C1 segment of cervical spinal cord (tissue), 14 donors: ENCODE measurements at regions not wholly inside any gene's neighbourhood (a gene's known extent, or its start where the extent isn't known, plus 50 kb on each side); places are given as distances from the start of the nearest gene placed in this dataset.
"Not testable (repeated sequence)": the region's sequence is repeated elsewhere in the genome, so short reads cannot be mapped to it uniquely, and the experiment has no call there.

Experiments
- DNase-seq, 14 donors: peaks; one replicate each; lab custom pipeline; 2025; lab: John Stamatoyannopoulos, UW

DNA sequence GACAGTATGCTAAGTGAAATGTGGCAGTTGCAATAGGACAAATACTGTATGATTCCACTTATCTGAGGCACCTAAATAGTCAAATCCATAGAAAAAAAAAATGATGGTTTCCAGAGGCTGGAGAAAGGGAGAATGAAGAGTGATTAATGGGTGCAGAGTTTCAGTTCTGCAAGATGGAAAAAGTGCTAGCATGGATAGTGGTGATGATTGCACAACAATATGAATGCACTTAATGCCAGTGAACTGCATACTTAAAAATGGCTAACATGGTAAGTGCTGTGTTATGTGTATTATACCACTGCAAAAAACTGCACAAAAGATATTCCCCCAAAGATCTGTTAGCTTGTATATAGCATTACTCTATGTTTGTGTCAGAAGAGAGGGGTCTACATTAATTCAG is 185.4 kb downstream of the INHBB start:
- no peak for DNase-seq

DNA sequence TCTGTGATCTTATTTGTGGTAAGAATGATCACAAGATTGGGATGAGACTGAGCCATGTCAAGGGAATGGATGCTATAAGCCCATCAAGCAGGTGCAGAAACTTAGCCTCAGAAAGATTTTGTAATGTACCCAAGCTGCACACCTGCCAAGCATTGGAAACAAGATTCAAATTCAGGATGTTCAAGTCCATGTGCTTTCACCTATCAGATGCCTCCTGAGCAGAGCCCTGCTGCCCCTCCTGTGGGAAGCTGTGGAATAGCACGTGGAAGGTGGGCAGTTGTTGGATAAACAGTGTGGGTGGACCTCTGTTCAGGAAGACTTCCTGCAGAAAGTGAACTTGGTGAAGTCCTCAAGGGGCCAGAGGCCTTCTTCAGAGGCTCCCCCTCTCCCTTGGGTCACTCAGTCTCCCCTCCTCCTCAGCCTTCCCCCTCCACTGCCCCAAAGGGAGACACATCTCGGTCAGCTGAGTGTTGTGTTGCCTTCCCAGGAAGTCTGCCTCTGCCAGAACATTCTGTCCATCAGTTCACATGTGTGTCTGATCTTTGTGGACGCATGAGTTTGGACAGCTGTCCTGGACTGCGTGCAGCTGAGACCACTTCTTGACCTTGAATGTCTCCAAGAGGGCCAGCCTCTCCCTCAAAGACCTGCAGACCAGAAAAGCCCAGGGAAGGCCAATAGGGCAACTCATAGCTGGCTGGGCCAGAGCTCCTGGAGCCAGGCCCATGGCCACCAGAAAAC is 186.1 kb downstream of the INHBB start:
- no peak for DNase-seq

DNA sequence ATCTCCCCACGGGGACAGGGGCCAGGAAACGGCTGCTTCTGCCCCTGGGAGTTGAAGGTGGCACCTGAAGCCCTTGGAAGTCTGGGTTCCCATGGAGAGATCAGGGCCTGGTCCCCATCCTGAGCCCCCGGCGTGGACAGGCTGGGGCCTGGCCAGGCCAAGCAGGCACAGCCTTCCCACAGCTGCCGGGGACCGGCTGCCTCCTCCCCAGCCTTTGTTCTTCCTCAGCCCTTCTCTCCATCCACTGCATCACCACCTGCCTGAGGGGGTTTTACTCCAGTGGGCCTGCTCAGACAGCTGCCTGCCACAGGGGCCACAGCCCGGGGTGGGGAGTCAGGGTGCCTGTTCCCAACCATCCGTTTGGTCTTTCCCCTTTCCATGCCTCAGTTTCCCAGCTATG is 187.7 kb downstream of the INHBB start:
- no peak for DNase-seq

DNA sequence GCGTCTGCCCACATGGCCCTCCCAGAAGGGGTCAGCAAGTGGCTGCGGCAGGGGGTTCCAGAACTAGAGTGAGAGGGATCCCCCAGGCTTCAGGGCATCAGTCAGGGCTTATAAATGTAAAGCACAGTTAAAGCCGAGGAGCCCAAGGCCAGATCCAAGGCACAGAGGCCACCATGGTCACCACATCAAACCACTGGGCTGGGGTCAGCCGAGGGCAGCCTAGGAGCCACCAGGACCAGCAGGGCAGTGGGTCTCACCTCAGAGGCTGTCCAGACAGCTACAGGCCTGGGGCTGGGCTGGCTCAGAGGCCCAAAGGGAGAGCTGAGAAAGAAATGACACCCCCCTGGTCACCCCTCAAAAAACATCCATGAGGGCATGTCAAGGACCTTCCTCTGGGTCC is 188.5 kb downstream of the INHBB start:
- no peak for DNase-seq

DNA sequence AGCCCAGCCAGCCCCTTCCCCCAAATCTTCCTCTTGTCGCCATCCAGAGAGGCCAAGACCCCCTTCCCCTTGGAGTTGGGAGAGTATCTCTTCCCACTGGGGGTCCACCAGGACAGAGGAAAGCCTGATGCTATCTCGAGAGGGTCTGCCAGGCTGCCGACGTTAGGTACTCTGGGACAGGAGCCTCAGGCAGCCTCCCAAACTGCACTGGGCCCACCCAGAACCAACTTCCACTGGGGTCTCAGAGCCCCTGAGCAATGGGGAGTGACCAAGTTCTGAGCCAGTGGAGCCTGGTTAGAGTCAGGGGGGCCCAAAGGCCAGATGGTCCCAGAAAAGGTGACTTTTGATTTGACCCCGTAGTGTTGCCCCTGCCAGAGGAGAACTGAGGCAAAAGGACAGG is 189.1 kb downstream of the INHBB start:
- no peak for DNase-seq

DNA sequence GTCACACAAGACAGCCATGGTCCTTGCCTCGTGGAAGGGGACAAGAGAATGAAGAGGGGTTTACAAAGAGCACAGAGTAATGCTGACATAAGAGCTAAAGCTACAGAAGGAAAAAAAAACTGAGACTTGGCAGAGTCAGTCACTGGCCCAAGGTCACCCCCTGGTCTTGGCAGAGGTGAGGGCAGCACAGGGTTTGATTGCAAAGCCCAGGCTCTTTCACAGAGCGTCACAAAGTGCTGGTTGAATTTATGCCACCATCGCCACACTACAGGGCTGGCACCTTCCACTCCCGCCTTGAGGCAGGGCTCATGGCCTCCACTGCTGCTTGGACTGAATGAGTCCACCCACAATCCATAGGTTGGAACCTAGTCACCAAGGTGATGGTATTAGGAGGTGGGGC is 190.2 kb downstream of the INHBB start:
- no peak for DNase-seq

DNA sequence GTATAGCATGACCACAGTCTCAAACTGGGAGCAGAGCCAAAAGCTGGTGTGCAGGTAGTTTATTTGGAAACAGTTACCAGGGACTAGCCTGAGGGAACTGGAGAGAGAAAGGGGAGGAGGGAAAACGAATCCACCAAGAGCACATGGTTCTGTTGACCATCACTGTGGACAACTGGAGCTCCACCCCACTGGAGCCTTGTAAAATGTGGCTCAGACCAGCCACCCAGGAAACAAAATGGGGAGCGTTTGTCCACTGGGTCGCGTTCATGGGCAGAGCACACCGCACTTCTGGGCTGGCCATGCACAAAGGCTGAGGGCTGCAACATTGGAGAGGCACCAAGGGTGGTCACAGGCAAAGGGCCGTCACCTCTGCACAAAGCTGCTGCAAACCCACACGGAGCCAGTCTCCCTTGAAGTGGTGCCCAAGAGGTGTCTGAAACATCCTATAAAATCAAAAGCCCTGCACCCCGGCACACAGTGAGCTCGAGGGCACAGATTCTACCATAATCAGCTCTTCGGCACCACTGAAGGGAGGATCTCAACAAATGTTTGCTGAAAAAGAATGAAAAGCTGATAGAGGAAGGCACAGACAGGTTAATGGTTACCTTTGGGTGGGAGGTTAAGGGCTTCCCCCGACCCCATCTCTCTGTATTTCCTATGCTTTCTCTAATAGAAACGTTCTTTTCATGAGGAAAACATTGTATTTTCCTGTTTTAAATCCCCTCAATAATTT is 192.9 kb downstream of the INHBB start:
- DNase-seq = no peak

DNA sequence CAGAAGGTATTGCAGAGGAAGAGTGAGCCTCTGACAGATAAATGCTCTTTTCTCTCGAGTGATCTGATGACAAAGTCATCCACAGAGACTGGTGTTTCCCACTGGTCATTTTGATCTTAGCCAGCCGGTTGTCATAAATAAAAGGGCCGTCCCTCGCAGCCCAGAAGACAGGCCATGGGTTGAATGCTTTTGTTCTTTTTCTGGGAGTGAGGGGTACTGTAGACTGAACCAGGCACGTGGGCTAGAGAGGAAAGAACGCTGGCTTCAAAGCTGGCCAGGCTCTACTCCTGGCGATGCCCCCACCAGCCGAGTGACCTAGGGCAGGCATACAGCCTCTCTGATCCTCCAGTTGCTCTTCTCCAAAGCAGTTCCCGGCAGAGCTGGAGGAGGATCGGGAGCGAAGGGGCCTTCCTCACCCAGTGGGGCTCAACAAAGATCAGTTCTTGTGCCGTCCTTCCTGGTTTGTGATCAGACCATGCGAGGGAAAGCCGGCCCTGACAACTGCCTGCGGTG is 193.5 kb downstream of the INHBB start:
- no peak for DNase-seq

DNA sequence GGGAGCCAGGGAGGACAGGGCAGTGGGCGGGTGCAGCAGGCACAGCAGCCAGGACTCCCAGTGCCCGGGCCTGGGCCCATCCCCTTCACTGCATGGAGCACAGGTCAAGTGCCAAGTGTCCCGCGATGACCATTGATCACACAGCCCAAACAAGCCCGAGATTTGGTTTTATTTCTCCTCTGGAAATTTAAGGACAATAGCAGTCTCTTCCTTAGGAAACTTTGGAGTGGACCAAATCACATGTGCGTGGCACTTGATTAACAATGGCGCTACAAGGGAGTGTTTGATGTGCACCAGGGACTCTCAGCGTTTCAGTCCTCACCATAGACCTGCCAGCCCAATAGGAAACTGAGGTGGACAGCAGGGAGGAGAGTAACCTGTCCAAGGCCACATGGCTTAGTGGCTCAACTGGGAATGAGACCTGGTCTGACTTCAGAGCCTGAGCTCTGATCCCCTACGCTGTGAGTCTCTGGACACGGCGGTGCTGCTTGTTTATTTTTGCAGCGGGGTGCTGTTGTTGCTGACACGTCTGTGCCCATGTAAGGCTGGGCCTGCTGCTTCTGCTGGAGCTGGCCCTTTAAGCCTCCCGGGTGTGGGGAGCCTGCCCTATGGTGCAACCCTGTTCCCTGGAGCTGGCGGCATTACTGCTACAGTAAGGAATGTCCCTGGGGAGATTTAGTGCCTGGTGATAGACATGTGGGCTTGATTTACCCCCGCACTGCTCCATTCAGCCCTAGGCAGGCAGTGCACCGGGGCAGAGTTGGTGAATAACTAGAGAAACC is 194.2 kb downstream of the INHBB start:
- no peak for DNase-seq

DNA sequence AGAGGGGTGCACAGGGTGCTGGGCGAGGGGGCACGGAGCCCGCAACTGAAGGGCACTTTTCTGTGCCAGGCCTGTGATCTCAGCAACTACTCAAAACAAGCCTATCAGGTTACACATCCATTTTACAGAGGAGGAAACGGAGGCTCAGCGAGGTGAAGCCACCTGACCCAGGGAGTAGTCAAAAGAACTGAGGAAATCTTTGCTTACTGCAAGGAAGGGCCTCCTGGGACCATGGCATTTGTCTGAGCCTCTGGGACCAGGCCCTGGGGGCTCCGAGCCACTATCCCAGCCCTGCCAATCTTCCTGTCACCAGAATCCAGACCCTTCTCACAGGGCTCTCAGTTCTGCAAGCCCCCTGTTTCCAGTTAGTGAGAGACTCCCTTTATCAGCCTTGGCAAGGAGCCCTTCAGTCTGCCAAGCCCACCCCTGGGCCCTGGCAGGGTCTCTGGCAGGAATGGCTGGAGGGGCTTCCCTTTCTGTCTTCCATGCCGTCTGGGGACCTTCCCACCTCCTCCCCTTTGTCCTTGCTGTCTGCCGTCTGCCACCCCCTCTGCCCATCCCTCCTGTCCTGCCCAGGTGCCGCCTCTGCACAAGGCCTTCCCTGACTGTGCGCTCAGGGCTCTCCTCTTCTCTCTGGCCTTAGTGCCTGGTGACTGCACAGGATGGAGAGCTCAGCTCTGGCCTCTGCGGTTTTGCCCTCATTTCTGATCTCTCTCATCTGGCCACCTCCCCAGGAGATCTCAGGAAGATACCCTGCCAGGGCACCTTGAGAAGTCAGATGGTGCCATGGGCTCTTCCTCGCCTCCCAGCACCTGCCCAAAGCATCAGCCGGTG is 194.7 kb upstream of the GLI2 start:
- no peak for DNase-seq

DNA sequence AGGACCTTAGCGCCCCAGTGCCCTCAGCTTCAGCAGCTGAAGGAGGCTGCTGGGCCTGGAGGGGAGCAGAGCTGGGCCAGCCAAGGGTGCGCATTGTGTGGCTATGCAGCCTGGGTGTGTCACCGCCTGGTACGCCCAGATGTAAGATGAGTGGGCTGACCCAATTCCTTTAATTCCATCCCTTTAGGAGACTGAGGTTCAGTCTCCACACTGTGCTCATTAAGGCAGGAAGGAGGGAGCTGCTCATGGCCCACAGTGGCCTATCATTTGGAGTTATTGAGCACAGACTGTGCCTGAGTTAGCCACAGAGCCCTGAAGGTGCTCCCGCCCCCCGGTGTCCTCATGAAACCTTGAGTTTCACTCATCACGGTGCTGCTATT is 194.1 kb upstream of the GLI2 start:
- DNase-seq = no peak

DNA sequence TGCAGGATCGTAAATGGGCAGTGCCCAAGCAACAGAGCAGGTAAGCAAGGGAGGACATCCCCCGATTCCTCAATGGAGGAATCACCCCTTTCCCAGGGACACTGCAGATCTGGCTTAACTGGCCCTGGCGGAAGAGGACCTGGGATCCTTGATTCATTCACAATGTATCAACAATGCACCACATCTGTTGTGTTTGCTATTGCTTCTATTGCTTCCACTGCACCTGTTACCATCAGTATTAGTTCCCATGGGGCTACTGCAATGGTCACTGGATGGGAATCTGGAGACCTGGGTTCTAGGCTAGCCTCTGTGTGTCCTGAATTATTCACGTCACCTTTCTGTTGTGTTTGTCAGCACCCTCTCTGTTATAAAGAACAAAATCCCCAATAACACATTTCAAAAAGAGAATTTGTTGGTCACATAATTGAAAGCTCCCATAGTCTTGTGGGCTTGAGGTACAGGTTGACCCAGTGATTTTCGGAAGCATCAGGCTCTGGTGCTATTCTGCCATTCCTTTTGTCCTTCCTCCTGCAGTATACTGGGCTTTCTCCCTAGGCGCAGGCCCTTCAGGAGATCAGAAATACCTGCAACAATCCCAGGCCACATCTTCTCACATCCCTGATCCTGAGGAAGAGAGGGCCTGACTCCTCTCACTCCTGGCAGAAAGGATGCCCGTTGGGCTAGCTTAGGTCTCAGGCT is 193.5 kb upstream of the GLI2 start:
- no peak for DNase-seq

DNA sequence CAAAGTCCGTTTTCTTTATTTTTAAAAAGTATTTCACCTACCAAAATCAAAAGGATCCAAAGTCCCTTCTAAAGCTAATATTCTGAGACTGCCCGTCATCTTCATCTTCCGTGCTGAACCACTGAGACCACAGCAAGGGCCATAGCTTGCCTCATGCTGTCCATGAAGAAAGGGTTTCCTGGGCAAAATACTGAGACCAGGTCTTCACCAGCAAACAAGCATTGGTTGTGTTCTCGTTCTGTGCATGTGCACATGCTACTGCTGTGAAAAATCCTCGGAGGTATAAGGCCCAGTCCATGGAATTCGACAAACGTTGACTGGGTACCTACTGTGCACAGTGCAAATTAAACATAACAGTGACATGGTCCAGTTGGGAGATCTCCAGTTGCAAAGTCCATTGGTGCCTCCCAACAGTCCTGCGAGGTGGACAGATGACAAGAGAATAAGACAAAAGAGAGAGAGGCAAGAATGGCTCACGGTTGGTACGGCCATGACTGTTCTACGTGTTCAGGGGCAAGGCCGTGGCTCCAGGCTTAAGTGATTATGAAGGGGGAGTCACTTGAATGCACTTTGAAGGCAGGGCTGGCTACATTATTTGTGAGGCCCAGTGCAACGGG is 192.6 kb upstream of the GLI2 start:
- no peak for DNase-seq

DNA sequence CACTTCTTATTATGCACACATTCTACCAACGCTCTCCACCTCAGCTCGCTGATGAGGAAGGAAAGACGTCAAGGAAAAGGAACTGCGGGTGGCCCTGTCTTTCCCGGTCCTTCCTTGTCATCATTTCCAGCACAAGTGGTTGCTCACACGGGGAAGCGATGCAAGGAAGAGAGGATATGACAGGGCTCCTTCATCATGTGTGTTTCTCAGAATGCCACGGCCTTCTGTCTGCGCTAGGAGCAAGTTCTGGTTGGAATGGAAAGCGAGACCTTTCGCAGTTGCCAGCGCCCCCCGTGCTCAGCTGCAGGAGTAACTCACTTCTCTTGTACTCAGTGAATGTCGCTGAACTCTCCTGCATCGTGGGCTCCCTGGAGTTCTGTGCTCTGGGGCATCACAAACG is 191.8 kb upstream of the GLI2 start:
- no peak for DNase-seq

DNA sequence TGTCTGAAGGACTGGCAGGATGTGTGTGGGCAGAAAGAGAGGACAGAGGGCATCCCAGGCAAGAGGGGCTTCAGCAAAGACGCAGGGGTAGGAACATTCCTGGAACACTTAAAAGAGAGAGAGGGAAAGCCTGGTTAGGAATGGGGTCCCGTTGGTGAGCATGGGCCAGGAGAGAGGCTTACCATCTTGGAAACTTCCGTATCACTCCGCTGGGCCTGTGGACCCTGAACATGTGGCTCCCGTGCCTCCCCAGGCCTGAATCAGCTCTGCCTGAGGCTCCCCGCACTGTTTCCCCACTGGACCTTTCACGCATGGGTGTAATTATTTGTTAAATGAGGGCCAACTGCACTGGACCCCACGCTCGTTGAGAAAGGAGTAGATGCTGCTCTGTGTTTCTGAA is 191.1 kb upstream of the GLI2 start:
- no peak for DNase-seq

DNA sequence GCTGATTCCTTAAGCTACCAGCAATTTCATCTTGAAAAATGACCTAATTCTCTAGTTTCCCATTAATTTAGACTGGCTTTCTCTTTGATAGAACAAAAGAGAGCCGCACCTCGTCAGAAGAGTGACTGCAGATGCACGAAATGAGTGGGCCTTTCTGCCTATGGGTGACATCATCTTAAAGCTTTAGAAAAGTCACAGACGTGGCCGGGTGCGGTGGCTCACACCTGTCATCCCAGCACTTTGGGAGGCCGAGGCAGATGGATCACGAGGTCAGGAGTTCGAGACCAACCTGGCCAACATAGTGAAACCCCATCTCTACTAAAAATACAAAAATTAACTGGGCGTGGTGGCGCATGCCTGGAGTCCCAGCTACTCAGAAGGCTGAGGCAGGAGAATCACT is 190.7 kb upstream of the GLI2 start:
- DNase-seq = not testable (repeated sequence)

DNA sequence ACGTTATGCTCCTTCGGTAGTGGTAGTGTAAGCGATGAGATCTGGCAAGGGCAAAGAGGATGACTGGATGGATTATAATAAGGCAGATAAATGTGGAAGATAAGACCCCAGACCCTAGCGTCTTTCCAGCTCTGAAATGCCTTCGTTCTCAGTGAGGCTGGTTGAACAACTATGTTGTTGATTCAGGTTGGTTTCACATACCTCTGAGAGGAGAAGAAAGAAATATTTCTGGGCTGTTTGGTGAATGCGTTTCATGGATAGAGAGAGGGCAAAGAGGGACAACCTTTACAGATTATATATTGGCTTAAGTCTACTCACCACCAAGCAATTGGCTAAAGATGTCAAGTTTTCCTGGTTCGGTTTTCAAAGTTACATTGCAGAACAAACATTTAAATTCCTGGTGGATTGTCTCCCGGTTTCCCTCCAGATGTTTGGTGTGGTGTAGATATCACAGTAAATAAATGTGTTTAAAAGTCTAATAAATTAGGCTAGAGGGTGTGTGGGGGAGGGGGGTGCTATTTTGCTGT is 190.1 kb upstream of the GLI2 start:
- no peak for DNase-seq

DNA sequence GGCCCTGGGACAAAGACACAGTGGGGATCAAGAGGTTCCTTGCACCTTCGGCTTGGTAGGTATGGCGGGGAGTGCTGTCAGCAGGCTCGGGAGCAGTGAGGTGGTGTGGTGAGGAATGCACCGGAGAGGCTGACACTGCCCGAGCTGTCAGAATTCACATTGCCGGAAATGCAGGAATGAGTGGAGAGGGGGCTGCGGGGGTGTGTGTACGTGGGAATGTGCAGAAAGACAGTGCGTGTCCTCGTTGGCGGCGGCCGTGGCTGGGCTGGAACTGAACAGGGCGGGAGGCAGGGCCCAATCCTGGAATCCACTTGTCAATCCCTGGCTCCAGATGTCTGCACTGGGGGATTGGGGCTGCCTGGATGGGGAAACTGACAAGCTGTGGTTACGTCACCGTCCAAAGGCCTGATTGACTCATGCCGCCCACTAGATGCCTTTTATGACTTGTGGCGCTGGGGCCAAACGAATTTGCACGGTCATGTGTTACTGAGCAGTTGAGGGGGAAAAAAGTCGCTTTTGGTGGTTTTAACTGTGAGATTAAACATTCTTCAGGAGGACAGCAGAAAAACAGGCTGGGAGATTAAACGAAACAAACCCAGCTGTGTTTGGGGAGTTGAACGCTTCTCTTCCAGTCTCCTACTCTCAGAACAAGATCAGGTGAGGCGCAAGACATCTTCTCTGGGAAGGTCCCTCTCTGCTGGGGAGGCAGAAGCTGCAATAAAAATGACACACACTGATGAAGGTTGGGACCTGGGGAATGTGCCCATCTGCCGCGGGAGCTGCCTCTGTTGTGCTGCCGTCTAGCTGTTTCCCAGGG is 189.4 kb upstream of the GLI2 start:
- no peak for DNase-seq

DNA sequence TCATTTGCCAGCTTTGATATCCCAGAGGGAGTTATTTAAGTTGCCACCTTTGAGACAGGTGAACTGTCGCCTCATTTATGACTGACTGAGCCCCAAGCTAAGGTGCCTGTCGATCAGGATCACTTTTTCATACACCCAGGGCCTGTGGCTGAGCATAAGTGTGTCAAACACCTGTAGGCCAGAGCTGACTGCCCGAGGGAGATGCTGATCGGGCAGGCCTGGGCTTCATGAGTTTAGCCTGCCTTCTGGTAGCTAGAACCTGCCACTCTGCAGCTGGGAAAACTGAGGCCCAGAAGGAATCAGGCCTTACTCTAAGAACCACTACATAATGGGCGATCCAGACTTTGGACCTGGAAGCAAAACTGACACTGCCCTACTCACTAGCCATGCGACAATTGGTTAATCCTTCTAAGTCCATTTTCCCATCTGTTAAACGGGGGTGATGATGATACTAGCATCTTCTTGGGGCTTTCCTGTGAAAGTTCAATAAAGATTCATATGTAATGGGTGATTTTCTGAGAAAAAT is 188.7 kb upstream of the GLI2 start:
- DNase-seq = no peak
